ENCODE measurements at regions not wholly inside any gene's neighbourhood (a gene's known extent, or its start where the extent isn't known, plus 50 kb on each side); places are given as distances from the start of the nearest gene placed in this dataset.

DNA sequence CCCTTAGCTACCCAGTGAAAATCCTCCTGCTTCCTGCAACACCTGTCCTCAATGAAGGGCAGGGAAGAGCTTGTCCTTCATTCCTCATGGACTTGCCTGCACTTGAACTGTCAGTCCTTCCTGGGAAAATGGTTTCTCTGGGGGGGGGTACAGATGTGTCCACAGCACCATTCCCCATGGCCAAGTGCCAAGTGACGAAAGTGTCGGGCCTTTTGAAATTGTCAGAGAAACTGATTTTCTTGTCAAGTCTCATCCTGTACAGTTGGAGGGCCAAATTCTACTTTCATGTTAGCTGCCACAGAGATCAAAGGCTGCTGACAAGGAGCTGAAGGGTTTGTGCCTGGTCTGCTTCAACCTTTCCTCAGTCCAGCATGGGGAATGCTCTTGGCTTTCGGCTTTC, 179.5 kb upstream of the PARP11 start:
- no peak for TF ChIP-seq POLR2A (IDR thresholded peaks at IDR 0.05)
- TF ChIP-seq, protein P1, sequence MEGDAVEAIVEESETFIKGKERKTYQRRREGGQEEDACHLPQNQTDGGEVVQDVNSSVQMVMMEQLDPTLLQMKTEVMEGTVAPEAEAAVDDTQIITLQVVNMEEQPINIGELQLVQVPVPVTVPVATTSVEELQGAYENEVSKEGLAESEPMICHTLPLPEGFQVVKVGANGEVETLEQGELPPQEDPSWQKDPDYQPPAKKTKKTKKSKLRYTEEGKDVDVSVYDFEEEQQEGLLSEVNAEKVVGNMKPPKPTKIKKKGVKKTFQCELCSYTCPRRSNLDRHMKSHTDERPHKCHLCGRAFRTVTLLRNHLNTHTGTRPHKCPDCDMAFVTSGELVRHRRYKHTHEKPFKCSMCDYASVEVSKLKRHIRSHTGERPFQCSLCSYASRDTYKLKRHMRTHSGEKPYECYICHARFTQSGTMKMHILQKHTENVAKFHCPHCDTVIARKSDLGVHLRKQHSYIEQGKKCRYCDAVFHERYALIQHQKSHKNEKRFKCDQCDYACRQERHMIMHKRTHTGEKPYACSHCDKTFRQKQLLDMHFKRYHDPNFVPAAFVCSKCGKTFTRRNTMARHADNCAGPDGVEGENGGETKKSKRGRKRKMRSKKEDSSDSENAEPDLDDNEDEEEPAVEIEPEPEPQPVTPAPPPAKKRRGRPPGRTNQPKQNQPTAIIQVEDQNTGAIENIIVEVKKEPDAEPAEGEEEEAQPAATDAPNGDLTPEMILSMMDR (IDR thresholded peaks at IDR 0.05): no peak

Data from uterus (tissue), 2 donors.